ENCODE measurements at regions not wholly inside any gene's neighbourhood (a gene's known extent, or its start where the extent isn't known, plus 50 kb on each side); places are given as distances from the start of the nearest gene placed in this dataset.

DNA sequence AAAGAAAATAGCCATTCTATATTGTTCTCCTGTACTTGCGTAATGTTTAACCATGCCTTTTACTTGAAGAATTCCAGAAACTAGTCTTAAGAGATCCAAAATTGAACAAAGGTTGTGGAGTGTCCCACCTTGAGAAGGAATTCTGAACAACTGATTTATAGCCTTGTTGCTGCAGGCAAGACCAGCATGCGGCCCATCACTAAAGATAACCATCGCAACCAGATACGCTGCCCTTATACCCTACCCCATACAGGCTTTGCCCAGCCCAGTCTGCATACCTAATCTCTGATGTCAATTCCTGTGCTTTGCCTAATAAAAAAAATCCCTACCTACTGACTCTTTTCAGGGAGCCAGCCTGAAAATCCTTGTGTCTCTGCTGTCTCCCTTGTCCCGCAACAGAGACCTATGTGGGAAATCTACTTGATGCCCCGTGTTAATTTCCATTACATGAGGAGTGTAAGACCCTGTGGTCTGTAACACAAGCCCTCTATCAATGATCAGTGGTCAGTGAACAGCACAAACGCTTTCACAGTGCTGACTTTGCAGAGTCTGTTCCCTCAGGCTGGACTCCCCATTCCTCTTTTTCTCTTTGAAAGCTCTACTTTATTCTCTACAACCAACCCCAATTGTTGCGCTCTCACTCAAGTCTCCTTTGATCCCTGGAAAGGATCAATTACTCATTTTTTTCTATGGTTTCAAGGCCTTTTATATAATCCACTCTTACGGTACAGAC is 125.7 kb upstream of the BTBD3 start:
- H3K9me3 ChIP-seq (ENCODE audit: control insufficient read depth in 2 of 2, low read length in 2 of 2), result no peaks in the 10 kb centered on the region
- H3K27ac ChIP-seq (ENCODE audit: low read depth in 2 of 2, low read length in 2 of 2), result no peak overlapping the region
- H3K9ac ChIP-seq (ENCODE audit: low read depth in 1 of 2, low read length in 2 of 2), result no peak overlapping the region
- no peak overlapping the region for H3K4me3 ChIP-seq (ENCODE audit: low read length in 2 of 2)
- H3K4me1 ChIP-seq (ENCODE audit: control insufficient read depth in 2 of 2, insufficient read depth in 2 of 2, low read length in 2 of 2), result no peaks in the 10 kb centered on the region
- H3K36me3 ChIP-seq (ENCODE audit: control insufficient read depth in 2 of 2, insufficient read depth in 2 of 2, low read length in 2 of 2), result no peaks in the 10 kb centered on the region
- H3K27me3 ChIP-seq (ENCODE audit: control insufficient read depth in 2 of 2, insufficient read depth in 2 of 2, low read length in 2 of 2), result no peaks in the 10 kb centered on the region

DNA sequence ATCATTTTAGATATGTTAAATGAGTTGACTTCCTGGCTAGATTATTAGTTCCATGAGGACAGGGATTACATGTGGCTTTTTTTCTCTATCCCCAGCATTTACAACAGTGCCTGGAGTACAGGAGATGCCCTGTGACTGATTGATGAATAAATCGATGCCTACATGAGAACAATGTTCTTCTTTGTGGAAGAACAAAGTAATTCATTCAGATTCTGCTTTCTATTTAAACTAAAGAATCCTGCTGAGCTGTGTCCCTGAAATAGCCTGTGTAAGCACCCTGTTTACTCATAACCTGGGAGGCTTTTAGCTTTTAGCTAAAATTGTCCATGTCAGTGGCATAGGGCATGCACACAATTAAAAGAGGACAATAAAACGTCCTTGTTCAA is 125.1 kb upstream of the BTBD3 start:
- H3K27me3 ChIP-seq (ENCODE audit: control insufficient read depth in 2 of 2, insufficient read depth in 2 of 2, low read length in 2 of 2), result no peaks in the 10 kb centered on the region
- no peaks in the 10 kb centered on the region for H3K9me3 ChIP-seq (ENCODE audit: control insufficient read depth in 2 of 2, low read length in 2 of 2)
- no peak overlapping the region for H3K27ac ChIP-seq (ENCODE audit: low read depth in 2 of 2, low read length in 2 of 2)
- no peaks in the 10 kb centered on the region for H3K36me3 ChIP-seq (ENCODE audit: control insufficient read depth in 2 of 2, insufficient read depth in 2 of 2, low read length in 2 of 2)
- no peak overlapping the region for H3K4me3 ChIP-seq (ENCODE audit: low read length in 2 of 2)
- H3K4me1 ChIP-seq (ENCODE audit: control insufficient read depth in 2 of 2, insufficient read depth in 2 of 2, low read length in 2 of 2), result no peaks in the 10 kb centered on the region
- H3K9ac ChIP-seq (ENCODE audit: low read depth in 1 of 2, low read length in 2 of 2), result no peak overlapping the region

DNA sequence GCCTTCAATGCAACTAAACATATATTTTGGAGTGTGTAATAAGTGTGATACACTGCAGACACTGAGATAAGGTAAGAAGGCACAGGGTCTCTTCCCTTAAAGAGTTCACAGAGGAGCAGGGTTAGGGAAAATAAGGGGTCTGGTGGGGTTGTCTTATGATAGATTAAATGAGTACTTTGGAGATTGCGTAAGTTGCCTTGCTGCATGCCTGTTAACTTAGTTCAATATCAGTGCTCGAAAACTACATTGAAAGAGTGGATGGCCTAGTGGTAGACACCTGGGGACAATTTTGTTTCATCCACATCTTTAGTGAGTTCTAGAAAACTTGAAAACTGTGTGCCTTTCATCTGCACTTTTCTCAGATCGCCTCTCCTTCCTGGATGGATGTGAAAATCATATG is 123.2 kb upstream of the BTBD3 start:
- Histone ChIP-seq H3K4me1 (ENCODE audit: control insufficient read depth in 2 of 2, insufficient read depth in 2 of 2, low read length in 2 of 2) (no peaks in the 10 kb centered on the region), H3K4me3 (ENCODE audit: low read length in 2 of 2) (no peak overlapping the region), H3K36me3 (ENCODE audit: control insufficient read depth in 2 of 2, insufficient read depth in 2 of 2, low read length in 2 of 2) (no peaks in the 10 kb centered on the region), H3K9me3 (ENCODE audit: control insufficient read depth in 2 of 2, low read length in 2 of 2) (no peaks in the 10 kb centered on the region), H3K27me3 (ENCODE audit: control insufficient read depth in 2 of 2, insufficient read depth in 2 of 2, low read length in 2 of 2) (no peaks in the 10 kb centered on the region), H3K27ac (ENCODE audit: low read depth in 2 of 2, low read length in 2 of 2) (no peak overlapping the region), H3K9ac (ENCODE audit: low read depth in 1 of 2, low read length in 2 of 2) (no peak overlapping the region)

DNA sequence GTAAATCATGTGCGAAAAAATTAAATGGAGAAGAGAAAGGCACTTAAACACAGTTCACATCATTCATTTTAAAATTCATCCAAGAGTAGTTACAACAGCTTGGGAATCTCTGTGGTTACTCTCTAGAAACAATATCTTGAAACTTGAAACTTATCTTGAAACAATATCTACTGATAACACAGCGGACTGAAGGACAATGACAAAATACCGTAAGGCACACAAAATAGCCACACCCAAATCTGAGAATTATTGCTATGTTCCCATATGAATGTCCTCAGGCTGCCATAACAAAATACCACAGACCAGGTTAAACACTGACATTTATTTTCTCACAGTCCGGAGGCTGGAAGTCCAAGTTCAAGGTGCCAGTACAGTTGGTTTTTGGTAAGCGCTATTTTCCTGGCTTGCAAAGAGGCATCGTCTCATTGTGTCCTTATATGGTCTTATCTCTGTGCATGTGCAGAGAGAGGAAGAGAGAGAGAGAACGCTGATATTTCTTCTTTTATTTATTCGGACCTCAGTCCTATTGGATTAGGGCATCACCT is 122.5 kb upstream of the BTBD3 start:
- no peak overlapping the region for H3K9ac ChIP-seq (ENCODE audit: low read depth in 1 of 2, low read length in 2 of 2)

DNA sequence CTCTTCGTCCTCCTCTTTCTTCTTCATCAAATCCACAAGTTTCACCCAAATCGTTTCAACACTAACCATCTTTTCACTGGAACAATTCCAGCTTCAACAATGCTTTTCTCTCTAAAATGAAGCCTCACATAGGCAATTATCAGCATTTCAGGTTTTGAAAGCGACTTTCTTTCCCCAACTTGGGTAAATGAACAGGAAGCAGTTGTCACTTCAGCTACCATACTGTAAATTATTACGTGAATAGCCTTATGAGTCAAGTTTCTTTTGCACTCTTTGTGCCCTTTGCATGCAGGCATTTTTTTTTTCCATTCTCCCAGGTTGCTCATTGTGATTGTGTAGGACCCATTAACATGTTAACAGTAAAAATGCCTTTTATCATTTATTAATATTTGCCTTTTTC is 121.7 kb upstream of the BTBD3 start:
- Histone ChIP-seq H3K36me3 (ENCODE audit: control insufficient read depth in 2 of 2, insufficient read depth in 2 of 2, low read length in 2 of 2) (no peaks in the 10 kb centered on the region), H3K27me3 (ENCODE audit: control insufficient read depth in 2 of 2, insufficient read depth in 2 of 2, low read length in 2 of 2) (no peaks in the 10 kb centered on the region), H3K4me3 (ENCODE audit: low read length in 2 of 2) (no peak overlapping the region), H3K27ac (ENCODE audit: low read depth in 2 of 2, low read length in 2 of 2) (no peak overlapping the region), H3K9ac (ENCODE audit: low read depth in 1 of 2, low read length in 2 of 2) (no peak overlapping the region), H3K4me1 (ENCODE audit: control insufficient read depth in 2 of 2, insufficient read depth in 2 of 2, low read length in 2 of 2) (no peaks in the 10 kb centered on the region), H3K9me3 (ENCODE audit: control insufficient read depth in 2 of 2, low read length in 2 of 2) (no peaks in the 10 kb centered on the region)

More for the DNA sequence above, 122.5 kb upstream of the BTBD3 start:
- H3K27ac ChIP-seq (ENCODE audit: low read depth in 2 of 2, low read length in 2 of 2), result no peak overlapping the region
- H3K9me3 ChIP-seq (ENCODE audit: control insufficient read depth in 2 of 2, low read length in 2 of 2), result no peaks in the 10 kb centered on the region
- no peak overlapping the region for H3K4me3 ChIP-seq (ENCODE audit: low read length in 2 of 2)
- no peaks in the 10 kb centered on the region for H3K36me3 ChIP-seq (ENCODE audit: control insufficient read depth in 2 of 2, insufficient read depth in 2 of 2, low read length in 2 of 2)
- no peaks in the 10 kb centered on the region for H3K27me3 ChIP-seq (ENCODE audit: control insufficient read depth in 2 of 2, insufficient read depth in 2 of 2, low read length in 2 of 2)
- H3K4me1 ChIP-seq (ENCODE audit: control insufficient read depth in 2 of 2, insufficient read depth in 2 of 2, low read length in 2 of 2), result no peaks in the 10 kb centered on the region

DNA sequence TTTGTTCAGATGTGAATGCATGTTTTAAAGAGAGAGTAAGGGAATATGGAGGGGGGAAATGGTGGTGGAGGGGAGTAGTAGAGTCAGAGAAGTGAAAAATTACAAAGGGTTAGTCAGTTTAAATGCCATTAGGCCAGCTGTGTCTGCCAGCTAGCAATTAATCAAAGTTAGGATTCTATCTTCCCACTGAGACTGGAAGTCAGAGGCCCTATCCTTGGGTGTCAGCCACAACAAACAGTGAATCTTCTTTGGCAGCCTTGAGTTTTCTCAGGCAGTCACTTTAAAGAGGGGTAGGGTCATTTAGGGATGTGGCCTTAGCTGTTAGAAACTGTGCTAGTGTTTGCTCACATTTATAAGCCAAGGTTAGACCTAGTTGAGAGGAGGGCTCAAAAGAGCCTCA is 120.5 kb upstream of the BTBD3 start:
- no peak overlapping the region for H3K4me3 ChIP-seq (ENCODE audit: low read length in 2 of 2)
- no peaks in the 10 kb centered on the region for H3K36me3 ChIP-seq (ENCODE audit: control insufficient read depth in 2 of 2, insufficient read depth in 2 of 2, low read length in 2 of 2)

DNA sequence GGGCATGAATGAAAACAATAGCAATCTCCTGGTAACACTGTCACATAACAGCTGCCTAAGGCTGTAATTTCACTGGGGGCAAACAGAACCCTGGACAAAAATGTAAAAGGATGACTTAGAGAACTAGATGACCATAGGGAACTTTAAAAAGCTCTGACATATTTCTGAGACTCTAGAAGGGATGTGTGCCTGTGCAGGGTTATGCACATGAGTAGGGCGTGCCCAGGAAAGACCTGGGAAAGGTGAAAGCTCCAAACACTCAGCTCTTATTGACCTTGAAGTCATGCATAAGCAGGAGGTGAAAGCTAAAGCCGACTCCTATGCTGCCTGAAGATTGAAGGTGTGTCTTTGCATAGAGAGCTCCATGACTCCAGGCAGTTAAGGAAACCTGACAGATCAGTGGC is 118.4 kb upstream of the BTBD3 start:
- Histone ChIP-seq H3K27ac (ENCODE audit: low read depth in 2 of 2, low read length in 2 of 2) (no peak overlapping the region), H3K9ac (ENCODE audit: low read depth in 1 of 2, low read length in 2 of 2) (no peak overlapping the region), H3K36me3 (ENCODE audit: control insufficient read depth in 2 of 2, insufficient read depth in 2 of 2, low read length in 2 of 2) (no peaks in the 10 kb centered on the region), H3K9me3 (ENCODE audit: control insufficient read depth in 2 of 2, low read length in 2 of 2) (no peaks in the 10 kb centered on the region), H3K27me3 (ENCODE audit: control insufficient read depth in 2 of 2, insufficient read depth in 2 of 2, low read length in 2 of 2) (no peaks in the 10 kb centered on the region), H3K4me1 (ENCODE audit: control insufficient read depth in 2 of 2, insufficient read depth in 2 of 2, low read length in 2 of 2) (no peaks in the 10 kb centered on the region), H3K4me3 (ENCODE audit: low read length in 2 of 2) (no peak overlapping the region)

More for the DNA sequence above, 120.5 kb upstream of the BTBD3 start:
- Histone ChIP-seq H3K27ac (ENCODE audit: low read depth in 2 of 2, low read length in 2 of 2) (no peak overlapping the region), H3K4me1 (ENCODE audit: control insufficient read depth in 2 of 2, insufficient read depth in 2 of 2, low read length in 2 of 2) (no peaks in the 10 kb centered on the region), H3K9me3 (ENCODE audit: control insufficient read depth in 2 of 2, low read length in 2 of 2) (no peaks in the 10 kb centered on the region), H3K27me3 (ENCODE audit: control insufficient read depth in 2 of 2, insufficient read depth in 2 of 2, low read length in 2 of 2) (no peaks in the 10 kb centered on the region), H3K9ac (ENCODE audit: low read depth in 1 of 2, low read length in 2 of 2) (no peak overlapping the region)

DNA sequence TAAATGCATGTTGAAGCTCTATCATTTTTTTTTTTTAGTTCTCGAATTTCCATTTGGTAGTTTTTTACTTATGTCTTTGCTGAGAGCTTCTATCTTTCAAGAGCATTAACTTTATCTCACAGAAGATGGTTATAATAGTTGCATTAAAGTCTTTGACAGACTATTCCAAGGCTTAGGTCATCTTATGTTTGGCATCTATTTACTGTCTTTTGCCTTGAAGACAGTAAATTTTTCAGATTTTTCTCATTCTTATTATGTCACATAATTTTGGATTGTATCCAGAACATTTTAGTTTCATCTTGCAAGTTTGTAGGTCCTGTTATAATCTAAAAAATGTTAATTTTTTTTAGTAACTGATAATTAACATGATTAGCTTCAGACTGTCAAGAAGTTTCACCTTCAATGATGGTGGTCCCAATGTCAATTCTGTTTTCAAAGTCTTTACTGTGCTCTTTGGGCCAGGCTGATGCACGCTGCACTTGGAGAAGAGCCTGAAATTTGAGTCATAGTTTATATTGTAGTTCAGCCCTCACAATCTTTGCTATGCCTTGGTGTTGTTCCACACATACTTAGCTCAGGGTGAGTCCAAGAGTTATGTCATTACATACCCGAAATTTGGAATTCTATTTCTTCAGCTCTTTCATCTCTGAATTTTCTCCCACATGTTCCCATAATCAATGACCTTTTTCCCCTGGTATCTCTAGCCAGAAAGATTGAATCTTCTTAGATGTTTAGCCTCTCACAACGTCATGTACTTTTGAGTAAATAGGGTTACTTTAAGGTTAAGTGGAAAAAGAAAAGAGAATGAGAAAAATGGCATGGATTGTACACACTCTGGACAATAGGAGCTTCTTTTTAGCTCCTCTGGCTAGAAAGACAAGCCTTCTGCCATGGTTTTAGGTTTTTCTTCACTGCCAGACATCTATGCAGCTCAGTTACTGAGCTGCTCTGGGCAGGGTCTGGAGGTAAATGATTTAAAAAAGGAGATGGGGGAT is 110.3 kb upstream of the BTBD3 start:
- H3K27me3 ChIP-seq (ENCODE audit: control insufficient read depth in 2 of 2, insufficient read depth in 2 of 2, low read length in 2 of 2), result no peaks in the 10 kb centered on the region
- no peak overlapping the region for H3K27ac ChIP-seq (ENCODE audit: low read depth in 2 of 2, low read length in 2 of 2)
- no peaks in the 10 kb centered on the region for H3K36me3 ChIP-seq (ENCODE audit: control insufficient read depth in 2 of 2, insufficient read depth in 2 of 2, low read length in 2 of 2)
- no peaks in the 10 kb centered on the region for H3K9me3 ChIP-seq (ENCODE audit: control insufficient read depth in 2 of 2, low read length in 2 of 2)
- H3K9ac ChIP-seq (ENCODE audit: low read depth in 1 of 2, low read length in 2 of 2), result no peak overlapping the region
- H3K4me3 ChIP-seq (ENCODE audit: low read length in 2 of 2), result no peak overlapping the region
- H3K4me1 ChIP-seq (ENCODE audit: control insufficient read depth in 2 of 2, insufficient read depth in 2 of 2, low read length in 2 of 2), result no peaks in the 10 kb centered on the region

DNA sequence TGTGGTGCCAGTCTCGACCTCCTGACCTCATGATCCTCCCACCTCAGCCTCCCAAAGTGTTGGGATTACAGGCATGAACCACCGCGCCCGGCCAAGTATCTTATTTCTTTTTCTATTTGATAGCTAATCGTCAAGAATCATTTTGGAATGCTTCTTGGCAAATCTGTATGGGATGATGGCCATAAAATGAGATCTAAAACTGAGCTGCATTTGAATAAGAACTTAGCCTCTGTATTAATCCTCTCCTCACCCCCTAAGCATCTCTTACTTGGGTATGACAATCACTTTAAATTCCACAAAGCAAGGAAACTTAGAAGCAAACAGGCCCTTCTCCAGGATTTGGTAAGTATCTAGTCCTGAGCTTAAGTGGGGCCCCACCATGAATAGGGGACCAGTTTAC is 108.9 kb upstream of the BTBD3 start:
- no peaks in the 10 kb centered on the region for H3K9me3 ChIP-seq (ENCODE audit: control insufficient read depth in 2 of 2, low read length in 2 of 2)
- no peak overlapping the region for H3K27ac ChIP-seq (ENCODE audit: low read depth in 2 of 2, low read length in 2 of 2)
- no peaks in the 10 kb centered on the region for H3K36me3 ChIP-seq (ENCODE audit: control insufficient read depth in 2 of 2, insufficient read depth in 2 of 2, low read length in 2 of 2)
- H3K27me3 ChIP-seq (ENCODE audit: control insufficient read depth in 2 of 2, insufficient read depth in 2 of 2, low read length in 2 of 2), result no peaks in the 10 kb centered on the region
- no peak overlapping the region for H3K9ac ChIP-seq (ENCODE audit: low read depth in 1 of 2, low read length in 2 of 2)
- no peaks in the 10 kb centered on the region for H3K4me1 ChIP-seq (ENCODE audit: control insufficient read depth in 2 of 2, insufficient read depth in 2 of 2, low read length in 2 of 2)
- no peak overlapping the region for H3K4me3 ChIP-seq (ENCODE audit: low read length in 2 of 2)
